ENCODE measurements at regions not wholly inside any gene's neighbourhood (a gene's known extent, or its start where the extent isn't known, plus 50 kb on each side); places are given as distances from the start of the nearest gene placed in this dataset.

- DNase-seq (ENCODE audit: low read depth, low spot score), result no peak
These were observed 100.5 kb upstream of the SLC22A23 start for GRCh38 chr6:3557336-3557735.

GRCh38 chr6:3553254-3553653, 96.4 kb upstream of the SLC22A23 start:
- DNase-seq (ENCODE audit: low read depth, low spot score), result no peak

GRCh38 chr6:3551716-3552511, 95.1 kb upstream of the SLC22A23 start:
- DNase-seq (ENCODE audit: low read depth, low spot score), result no peak

- no peak for DNase-seq (ENCODE audit: low read depth, low spot score)
These were observed 92.6 kb upstream of the SLC22A23 start for GRCh38 chr6:3549314-3549940.

- no peak for DNase-seq (ENCODE audit: low read depth, low spot score)
These were observed 89.3 kb upstream of the SLC22A23 start for GRCh38 chr6:3546121-3546520.

GRCh38 chr6:3545156-3545555, 88.3 kb upstream of the SLC22A23 start:
- DNase-seq (ENCODE audit: low read depth, low spot score), result no peak

- no peak for DNase-seq (ENCODE audit: low read depth, low spot score)
These were observed 85.3 kb upstream of the SLC22A23 start for GRCh38 chr6:3542032-3542640.

GRCh38 chr6:3541006-3541585, 84.2 kb upstream of the SLC22A23 start:
- no peak for DNase-seq (ENCODE audit: low read depth, low spot score)

GRCh38 chr6:3540253-3540820, 83.5 kb upstream of the SLC22A23 start:
- no peak for DNase-seq (ENCODE audit: low read depth, low spot score)

- peak; percentile 24 for DNase-seq (ENCODE audit: low read depth, low spot score)
These were observed 81.7 kb upstream of the SLC22A23 start for GRCh38 chr6:3538536-3538935.

GRCh38 chr6:3536901-3537300, 80.1 kb upstream of the SLC22A23 start:
- DNase-seq (ENCODE audit: low read depth, low spot score), result no peak

GRCh38 chr6:3535776-3536435, 79.1 kb upstream of the SLC22A23 start:
- DNase-seq (ENCODE audit: low read depth, low spot score), result no peak

- no peak for DNase-seq (ENCODE audit: low read depth, low spot score)
These were observed 78.4 kb upstream of the SLC22A23 start for GRCh38 chr6:3535033-3535775.

GRCh38 chr6:3534599-3534998, 77.7 kb upstream of the SLC22A23 start:
- DNase-seq (ENCODE audit: low read depth, low spot score), result no peak

GRCh38 chr6:3533981-3534380, 77.1 kb upstream of the SLC22A23 start:
- no peak for DNase-seq (ENCODE audit: low read depth, low spot score)

- DNase-seq (ENCODE audit: low read depth, low spot score), result no peak
These were observed 75.6 kb upstream of the SLC22A23 start for GRCh38 chr6:3532296-3532916.

- DNase-seq (ENCODE audit: low read depth, low spot score), result no peak
These were observed 74.6 kb upstream of the SLC22A23 start for GRCh38 chr6:3531481-3531880.

GRCh38 chr6:3530515-3530914, 73.7 kb upstream of the SLC22A23 start:
- no peak for DNase-seq (ENCODE audit: low read depth, low spot score)

GRCh38 chr6:3529721-3530120, 72.9 kb upstream of the SLC22A23 start:
- DNase-seq (ENCODE audit: low read depth, low spot score), result no peak

GRCh38 chr6:3529232-3529631, 72.4 kb upstream of the SLC22A23 start:
- no peak for DNase-seq (ENCODE audit: low read depth, low spot score)
